ENCODE measurements at regions not wholly inside any gene's neighbourhood (a gene's known extent, or its start where the extent isn't known, plus 50 kb on each side); places are given as distances from the start of the nearest gene placed in this dataset.

GRCh38 chrX:64842492-64842891 lies 133.8 kb downstream of the ZC4H2 start:
- TF ChIP-seq POLR2A (IDR thresholded peaks at IDR 0.05) (no peak), CTCF (IDR thresholded peaks at IDR 0.05) (no peak)
